NT2/D1 (cell line): ENCODE measurements at regions not wholly inside any gene's neighbourhood (a gene's known extent, or its start where the extent isn't known, plus 50 kb on each side); places are given as distances from the start of the nearest gene placed in this dataset.

Experiments
- SUZ12 ChIP-seq: IDR thresholded peaks from 2 replicates; pipeline ENCODE4 v1.6.1; 2011; ENCODE audit not compliant: insufficient read length, insufficient read depth; ENCODE audit errors: extremely low read depth
- YY1 ChIP-seq: IDR thresholded peaks from 2 replicates; pipeline ENCODE4 v1.6.1; 2011; ENCODE audit not compliant: insufficient read length, insufficient read depth
- ZNF274 ChIP-seq: IDR thresholded peaks from 2 replicates; pipeline ENCODE4 v1.6.1; 2011; ENCODE audit warnings: mild to moderate bottlenecking, low read depth, low read length

GRCh38 chr7:88589927-88590326, 169.6 kb upstream of the ZNF804B start:
- no peak for TF ChIP-seq YY1
- no peak for TF ChIP-seq ZNF274
- TF ChIP-seq SUZ12 = no peak
